NOMO-1 treated with DMSO at 0.1 percent for 48 hours (cell line): ENCODE measurements at regions not wholly inside any gene's neighbourhood (a gene's known extent, or its start where the extent isn't known, plus 50 kb on each side); places are given as distances from the start of the nearest gene placed in this dataset.
"Not testable (repeated sequence)": the region's sequence is repeated elsewhere in the genome, so short reads cannot be mapped to it uniquely, and the experiment has no call there.

ENCODE experiments used
- DNase-seq: peaks from one replicate; lab custom pipeline; 2025; ENCODE audit not compliant: unreplicated experiment; lab: John Stamatoyannopoulos, UW

DNA sequence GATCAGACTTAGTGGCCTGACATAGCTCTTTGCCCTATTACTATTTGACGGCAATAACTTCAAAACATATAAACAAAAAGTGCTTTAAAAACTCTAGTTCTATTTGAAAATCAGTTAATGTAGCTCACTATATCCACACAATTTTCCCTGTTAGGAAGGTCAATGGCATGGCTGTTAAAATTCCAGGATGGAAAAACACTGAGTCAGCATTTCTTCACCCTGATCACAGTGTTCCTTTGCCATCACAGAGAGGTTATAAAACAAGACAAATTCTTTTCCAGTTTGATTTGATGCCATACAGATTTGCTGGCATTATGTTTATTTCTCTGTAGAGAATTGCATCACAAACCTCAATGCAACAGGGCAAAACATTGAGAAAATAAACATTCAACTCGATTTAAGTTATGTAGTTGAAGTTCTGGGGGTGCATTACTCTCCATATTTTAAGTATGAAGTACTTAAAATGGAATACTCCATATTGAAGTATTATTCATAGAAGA, 253.7 kb upstream of the HSF2 start:
- no peak for DNase-seq

DNA sequence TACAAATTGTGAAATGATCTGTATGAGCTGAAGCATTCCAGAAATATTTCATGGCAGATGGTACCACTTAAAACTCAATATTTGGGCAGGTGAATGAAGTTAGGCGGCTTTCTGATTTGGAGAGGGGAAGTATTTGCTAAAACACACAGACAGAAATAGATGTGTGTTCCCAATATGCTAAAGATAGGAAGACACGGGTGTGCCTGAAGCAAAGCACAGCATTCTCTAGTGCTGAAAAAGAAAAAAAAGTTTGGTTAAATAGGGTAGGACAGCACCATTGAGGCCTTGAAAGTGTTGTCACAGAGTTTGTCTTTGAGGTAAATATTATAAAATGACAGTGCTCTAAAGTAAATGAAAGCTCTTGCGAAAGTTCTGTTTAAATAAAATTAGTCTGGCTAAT, 252.2 kb upstream of the HSF2 start:
- no peak for DNase-seq

DNA sequence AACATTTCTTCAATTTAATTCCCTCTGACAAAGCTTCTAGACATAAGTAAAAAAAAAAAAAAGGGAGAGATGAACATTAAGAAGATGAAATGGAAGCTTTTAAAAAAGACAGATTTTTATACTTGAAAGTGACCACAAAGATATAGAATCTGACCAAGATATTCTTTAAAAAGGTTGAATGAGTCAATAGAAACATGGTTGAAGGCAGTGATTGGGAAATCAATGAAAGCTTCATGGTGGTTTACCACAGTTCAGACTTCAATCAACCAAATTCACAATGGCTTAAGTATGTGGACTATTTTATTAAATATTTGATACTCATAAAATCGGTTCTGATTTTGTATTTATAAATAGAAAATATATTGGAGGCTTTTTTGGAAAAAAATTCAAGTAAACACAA, 248.4 kb upstream of the HSF2 start:
- DNase-seq = no peak

DNA sequence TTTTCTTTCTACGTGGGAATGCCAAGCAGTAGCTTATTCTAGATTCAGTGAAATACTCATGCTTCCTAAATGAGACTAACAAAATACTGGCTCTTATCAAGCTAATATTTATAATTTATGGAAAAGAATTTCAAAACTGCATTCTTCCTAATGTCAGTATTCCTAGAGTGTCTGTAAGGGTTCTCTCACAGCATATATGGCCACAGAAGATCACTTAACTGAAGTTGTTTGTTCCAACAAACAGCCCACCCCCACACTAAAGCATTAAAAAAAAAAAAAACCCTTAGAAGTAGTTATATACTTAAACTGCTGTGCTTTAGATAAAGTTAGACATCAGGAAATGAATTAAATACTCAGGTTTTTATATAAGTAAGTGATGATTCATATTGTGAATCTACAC, 247.7 kb upstream of the HSF2 start:
- no peak for DNase-seq

DNA sequence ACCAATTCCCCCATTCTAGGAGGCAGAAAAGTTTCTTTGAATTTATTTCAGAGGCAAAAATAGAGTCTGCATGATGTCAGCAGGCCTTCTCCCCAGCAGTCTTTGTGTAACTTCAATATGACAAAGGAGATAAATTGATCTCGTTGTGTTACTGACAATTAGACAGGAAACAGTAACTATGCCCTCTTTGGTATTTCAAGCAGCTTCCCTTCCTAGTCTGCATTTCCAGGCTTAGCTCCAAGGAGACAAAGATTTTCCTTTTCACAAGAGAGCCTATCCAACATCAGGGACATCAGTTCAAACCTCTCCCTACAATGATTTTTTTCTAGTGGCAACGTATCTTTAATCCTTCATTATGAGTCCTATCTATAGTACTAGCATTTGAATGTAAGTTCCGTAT, 245.9 kb upstream of the HSF2 start:
- no peak for DNase-seq

DNA sequence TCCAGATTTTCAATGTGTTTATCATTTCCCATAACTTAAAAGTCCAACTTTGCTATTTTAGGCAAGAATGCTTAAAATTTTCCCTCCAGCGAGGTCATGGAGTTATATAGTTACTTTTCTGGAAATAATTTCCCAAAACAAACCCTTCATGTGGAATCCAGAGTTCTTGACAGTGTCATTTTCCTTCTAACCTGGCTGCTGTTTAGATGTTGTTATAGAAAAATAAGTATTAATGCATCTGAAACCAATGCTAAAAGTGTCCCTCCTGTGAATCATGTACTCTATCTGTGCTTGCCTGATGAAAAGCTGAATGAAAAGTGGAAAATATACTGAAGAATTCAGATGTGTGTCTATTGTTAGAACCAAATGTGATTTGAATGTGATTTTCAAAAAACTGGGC, 245.3 kb upstream of the HSF2 start:
- DNase-seq = no peak

- no peak for DNase-seq
Observed at GRCh38 chr6:122154912-122155575, 244.4 kb upstream of the HSF2 start.

DNA sequence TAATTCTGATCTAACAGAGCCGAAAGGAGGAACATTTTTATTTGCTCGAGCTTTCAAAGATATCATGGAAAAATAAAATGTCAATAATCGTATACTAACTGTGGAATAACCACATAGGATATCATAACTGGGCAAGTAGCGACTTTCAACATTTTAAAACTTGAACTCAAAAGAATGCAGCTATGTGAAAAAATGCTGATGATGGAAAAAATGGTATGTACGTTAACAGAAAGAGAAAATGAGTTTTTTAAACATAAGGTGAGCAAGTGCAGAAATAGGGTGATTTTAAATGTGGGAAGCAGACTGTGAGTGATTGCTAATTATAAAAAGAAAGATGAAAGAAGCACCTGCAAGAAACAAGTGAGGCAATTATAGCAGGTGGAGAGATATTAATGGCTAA, 238.3 kb upstream of the HSF2 start:
- DNase-seq = no peak

GRCh38 chr6:122165014-122165413, 234.4 kb upstream of the HSF2 start:
- DNase-seq = no peak

GRCh38 chr6:122170274-122170673, 229.2 kb upstream of the HSF2 start:
- no peak for DNase-seq

DNA sequence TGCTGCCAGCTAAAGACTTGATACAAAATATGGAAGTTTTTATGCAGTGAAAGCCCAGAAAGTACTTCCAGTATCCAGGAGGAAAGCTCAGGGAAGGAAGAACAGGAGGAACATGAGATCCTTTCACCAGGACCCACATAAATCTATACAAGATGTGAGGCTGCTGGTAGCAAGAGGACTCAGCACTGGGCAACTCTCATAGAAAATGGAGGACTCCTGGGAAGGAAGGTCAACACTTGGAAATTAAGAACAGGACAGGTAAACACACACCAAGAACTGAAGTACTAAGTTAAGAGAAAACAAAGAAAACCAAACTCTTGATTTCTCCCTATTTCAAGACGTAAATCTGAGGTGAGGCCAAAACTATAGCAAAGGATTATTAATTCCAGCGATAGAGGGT, 220.5 kb upstream of the HSF2 start:
- no peak for DNase-seq

DNA sequence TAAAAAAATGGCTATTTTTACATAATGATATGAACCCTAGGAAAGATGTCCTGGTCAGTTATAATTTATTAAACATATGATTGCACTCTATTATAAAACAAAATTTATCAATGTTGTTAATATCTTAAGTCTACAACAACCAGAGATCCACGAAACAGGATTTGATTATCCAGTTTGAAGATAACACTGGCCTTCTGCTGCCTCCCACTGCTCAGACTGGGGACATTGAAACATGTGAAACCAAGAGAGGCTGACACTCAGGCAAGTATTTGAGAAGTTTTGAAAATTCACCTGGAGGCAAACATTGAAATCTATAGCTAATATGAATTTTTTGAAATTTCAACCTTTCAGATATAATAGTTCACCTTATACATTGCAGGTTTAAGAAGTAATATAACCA, 219.3 kb upstream of the HSF2 start:
- DNase-seq = no peak

GRCh38 chr6:122182061-122182460, 217.4 kb upstream of the HSF2 start:
- no peak for DNase-seq

- no peak for DNase-seq
Observed at GRCh38 chr6:122184401-122184827, 215.0 kb upstream of the HSF2 start.

- not testable (repeated sequence) for DNase-seq
Observed at GRCh38 chr6:122185458-122185857, 214.0 kb upstream of the HSF2 start.

GRCh38 chr6:122187186-122187585, 212.3 kb upstream of the HSF2 start:
- DNase-seq = no peak

DNA sequence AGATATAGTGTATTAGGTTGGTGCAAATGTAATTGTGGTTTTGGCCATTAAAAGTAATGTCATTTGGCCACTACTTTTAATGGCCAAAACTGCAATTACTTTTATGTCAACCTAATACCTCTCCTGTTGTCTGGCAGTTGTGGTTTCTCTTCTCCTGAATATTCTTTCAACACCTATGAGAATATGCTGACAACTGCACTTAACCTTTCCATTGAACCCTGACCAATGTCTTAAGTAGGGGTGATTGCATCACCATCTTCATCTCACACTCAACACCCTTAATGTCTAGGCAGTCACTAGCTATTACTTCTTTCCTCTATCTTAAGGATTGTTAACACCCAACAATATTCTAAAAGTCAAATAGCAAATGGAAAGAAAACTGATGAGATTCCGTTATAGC, 200.5 kb upstream of the HSF2 start:
- no peak for DNase-seq

DNA sequence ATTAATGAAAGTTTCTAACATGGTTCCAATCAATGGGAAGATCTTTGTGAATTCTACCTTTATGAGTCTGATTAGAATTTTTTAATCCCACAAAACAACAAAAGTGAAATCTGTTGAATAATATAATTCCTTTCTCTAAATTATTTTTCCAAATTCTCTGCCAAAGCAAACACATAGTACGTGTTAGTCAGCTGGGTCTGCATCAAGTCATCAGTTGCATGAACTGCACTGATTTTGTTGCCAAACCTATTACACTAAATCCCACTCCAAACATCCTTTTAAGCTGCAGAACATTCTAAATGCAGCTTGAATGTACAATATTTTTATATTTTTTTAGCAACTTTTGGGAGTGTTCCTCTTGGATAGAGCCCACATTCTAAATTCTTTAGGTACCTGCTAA, 199.0 kb upstream of the HSF2 start:
- DNase-seq = no peak

DNA sequence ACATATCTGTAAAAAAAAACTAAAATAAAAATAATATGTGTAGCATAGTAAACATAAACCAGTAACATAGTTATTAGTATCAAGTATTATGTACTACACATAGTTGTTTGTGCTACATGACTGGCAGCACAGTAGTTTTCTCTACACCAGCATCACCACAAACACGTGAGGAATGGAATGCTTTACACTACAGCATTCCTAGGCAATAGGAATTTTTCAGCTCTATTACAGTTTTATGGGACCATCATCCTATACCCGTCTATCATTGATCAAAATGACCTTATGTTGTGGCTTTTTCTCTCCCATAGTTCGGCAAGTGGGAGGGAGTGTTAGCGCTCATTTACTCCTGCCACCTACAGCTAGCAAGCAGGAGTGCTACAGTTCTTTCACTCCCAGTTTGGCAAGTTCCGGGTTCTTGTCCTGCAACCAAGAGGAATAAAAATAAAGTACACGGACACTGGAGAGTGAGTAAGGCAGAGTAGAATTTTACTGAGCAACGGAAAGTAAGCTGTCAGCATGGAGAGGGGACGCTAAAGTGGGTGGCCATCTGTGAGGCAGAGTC, 196.8 kb upstream of the HSF2 start:
- DNase-seq = no peak

GRCh38 chr6:122207061-122207460, 192.4 kb upstream of the HSF2 start:
- no peak for DNase-seq

GRCh38 chr6:122207794-122208193, 191.7 kb upstream of the HSF2 start:
- DNase-seq = no peak

GRCh38 chr6:122214605-122215318, 184.7 kb upstream of the HSF2 start:
- DNase-seq = no peak
